HL-60 (cell line): ENCODE measurements at regions not wholly inside any gene's neighbourhood (a gene's known extent, or its start where the extent isn't known, plus 50 kb on each side); places are given as distances from the start of the nearest gene placed in this dataset.

ENCODE experiments used
- CTCF ChIP-seq: IDR thresholded peaks from one replicate; pipeline ENCODE4 v1.5.1; 2011; ENCODE audit warnings: low read length, control low read depth, inconsistent platforms; ENCODE audit not compliant: insufficient read depth
- POLR2AphosphoS5 ChIP-seq: IDR thresholded peaks from 2 replicates; pipeline ENCODE4 v1.6.1; 2012; ENCODE audit warnings: low read depth
- REST ChIP-seq: IDR thresholded peaks from 2 replicates; pipeline ENCODE4 v1.6.1; 2012; ENCODE audit warnings: low read depth; ENCODE audit not compliant: insufficient replicate concordance

GRCh38 chr6:3540253-3540820, 83.5 kb upstream of the SLC22A23 start:
- TF ChIP-seq CTCF (no peak), POLR2AphosphoS5 (no peak), REST (no peak)
